ENCODE measurements at regions not wholly inside any gene's neighbourhood (a gene's known extent, or its start where the extent isn't known, plus 50 kb on each side); places are given as distances from the start of the nearest gene placed in this dataset.

DNA sequence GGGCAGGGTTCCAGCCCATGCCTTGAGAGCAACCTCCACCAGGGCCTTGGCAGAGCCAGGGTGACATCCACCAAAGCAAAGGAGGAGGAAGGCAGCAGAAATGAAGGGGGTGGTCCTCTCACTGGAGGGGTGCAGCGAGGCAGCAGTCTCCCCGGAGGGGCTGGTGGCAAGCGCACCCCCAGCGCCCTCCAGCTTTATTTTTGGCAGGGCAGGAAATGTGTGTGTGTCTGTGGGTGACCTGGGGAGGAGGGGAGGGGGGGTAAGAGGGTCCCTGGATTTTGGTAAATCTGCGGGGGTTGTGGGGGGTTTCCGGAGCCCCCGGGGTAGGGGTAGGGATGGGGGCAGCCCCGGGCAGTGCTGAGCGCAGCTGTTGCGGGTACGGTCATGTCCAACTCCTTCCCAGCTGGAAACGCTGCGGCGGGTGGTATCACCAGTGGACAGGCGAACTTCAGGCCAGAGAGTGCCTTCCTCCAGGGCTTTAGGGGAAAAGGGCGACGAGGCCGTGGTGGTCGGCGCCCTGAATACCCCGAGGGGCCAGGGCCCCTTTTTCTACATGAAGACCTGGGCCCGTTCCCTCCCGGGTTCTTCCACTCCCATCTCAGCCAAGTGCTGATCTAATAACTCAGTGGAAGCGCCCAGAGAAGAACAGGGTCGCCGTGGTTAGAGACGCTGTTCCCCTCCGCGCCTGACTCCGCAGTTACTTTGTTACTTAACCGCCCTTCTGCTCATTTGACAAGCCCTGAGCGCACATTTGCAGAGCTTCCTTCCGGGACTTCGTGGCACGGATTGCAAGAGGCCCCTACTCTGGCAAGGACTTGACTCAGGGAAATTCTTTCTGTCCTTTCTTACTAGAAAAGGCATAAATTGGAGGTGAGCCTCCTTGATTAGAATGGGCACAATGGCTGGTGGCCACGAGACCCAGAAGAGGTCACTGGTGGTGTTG lies 55.2 kb downstream of the FOS start:
- H3K27me3 ChIP-seq (ENCODE audit: insufficient read depth, low read length): no peaks in the 10 kb centered on the region
- peak overlapping the region; percentile 29 for H3K4me3 ChIP-seq (ENCODE audit: low read length)
- H3K4me1 ChIP-seq (ENCODE audit: insufficient read depth, low read length): peaks cover 55% of the 10 kb centered on the region
- H3K9me3 ChIP-seq (ENCODE audit: low read depth, low read length): no peaks in the 10 kb centered on the region

DNA sequence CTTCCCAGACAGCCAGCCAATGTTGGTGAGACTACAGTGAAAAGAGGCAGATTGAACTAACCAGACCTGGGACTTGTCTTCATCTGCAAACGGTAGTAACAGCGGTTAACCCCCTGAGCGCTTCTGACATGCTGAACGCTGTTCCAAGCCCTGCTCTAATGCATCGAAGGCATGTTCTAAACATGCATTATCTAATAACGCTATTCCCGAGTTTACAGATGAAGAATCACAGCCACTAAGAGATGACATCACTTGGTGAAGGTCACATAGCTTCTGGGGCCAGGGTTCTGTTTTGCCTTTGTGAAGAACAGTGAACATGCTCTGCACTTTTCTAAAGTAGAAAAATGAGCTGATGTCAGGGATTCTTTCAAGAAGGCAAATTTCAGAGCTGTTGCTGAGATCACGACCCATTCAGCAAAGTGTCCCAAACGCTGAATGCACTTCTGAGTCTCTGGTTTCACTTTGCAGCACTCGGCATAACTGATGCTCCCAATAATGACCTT lies 56.0 kb downstream of the FOS start:
- H3K4me3 ChIP-seq (ENCODE audit: low read length): peak overlapping the region; percentile 29
- peaks cover 61% of the 10 kb centered on the region for H3K4me1 ChIP-seq (ENCODE audit: insufficient read depth, low read length)
- H3K27me3 ChIP-seq (ENCODE audit: insufficient read depth, low read length): no peaks in the 10 kb centered on the region
- no peaks in the 10 kb centered on the region for H3K9me3 ChIP-seq (ENCODE audit: low read depth, low read length)

DNA sequence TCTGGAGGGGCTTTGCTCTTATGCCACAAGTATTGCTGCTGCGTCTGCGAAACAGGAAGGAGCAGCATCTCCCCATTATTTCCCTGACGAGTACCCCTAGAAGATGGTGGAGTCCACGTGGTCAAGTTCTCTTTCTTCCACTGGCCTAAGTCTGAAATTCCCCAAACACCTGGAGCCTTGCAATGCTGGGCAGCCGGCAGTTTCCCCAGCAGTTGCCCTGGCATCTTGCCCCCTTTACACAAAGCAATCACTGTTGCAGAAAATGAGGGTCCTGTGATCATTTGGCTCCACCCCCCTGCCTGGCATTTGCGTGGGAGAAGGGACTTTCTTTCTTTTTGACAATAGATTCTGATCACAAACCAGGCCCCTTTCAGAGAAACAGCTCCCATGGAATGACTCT lies 56.9 kb downstream of the FOS start:
- no peaks in the 10 kb centered on the region for H3K27me3 ChIP-seq (ENCODE audit: insufficient read depth, low read length)
- no peaks in the 10 kb centered on the region for H3K9me3 ChIP-seq (ENCODE audit: low read depth, low read length)
- peaks cover 71% of the 10 kb centered on the region for H3K4me1 ChIP-seq (ENCODE audit: insufficient read depth, low read length)
- H3K4me3 ChIP-seq (ENCODE audit: low read length): no peak overlapping the region

DNA sequence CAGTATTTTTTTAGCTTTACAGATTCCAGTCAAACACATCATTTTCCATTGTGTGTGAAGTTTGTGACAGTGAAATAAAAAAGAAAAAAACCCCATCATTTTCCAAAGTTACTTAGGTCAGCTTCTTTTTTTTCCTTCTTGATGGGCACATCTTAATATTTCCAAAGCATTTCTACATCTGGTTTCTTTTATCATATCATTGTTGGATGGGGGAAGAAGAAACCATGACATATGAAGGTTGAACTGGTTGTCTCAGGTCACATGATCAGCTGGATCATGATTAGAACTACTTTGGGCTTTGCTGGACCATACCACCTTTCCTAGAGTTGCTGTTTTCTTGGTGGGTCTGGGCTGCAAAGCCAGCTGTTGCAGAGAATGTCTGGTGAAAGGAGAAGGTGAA lies 59.8 kb downstream of the FOS start:
- no peak overlapping the region for H3K4me3 ChIP-seq (ENCODE audit: low read length)
- no peaks in the 10 kb centered on the region for H3K27me3 ChIP-seq (ENCODE audit: insufficient read depth, low read length)
- no peaks in the 10 kb centered on the region for H3K9me3 ChIP-seq (ENCODE audit: low read depth, low read length)
- peaks cover 86% of the 10 kb centered on the region for H3K4me1 ChIP-seq (ENCODE audit: insufficient read depth, low read length)

DNA sequence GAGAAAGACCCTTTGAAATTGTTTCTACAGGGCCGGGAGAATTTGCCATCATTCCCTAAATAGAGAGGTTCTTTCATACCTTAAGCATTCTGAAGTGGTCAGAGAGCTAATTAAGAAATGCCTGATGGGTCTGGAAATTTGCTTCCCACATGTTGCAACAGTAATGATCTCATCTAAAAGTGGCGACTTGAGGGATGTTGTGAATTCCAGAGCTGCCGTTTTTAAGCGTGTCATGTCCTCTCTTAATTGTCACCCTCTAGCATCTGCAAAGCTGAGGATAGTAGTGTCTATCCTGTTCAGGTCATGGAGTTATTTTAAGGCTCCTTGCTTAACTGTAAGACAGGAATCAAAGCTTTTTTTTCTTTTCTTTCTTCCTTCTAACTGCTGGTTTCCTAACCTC lies 60.4 kb downstream of the FOS start:
- Histone ChIP-seq H3K4me3 (ENCODE audit: low read length) (no peak overlapping the region), H3K9me3 (ENCODE audit: low read depth, low read length) (no peaks in the 10 kb centered on the region), H3K4me1 (ENCODE audit: insufficient read depth, low read length) (peaks cover 86% of the 10 kb centered on the region), H3K27me3 (ENCODE audit: insufficient read depth, low read length) (no peaks in the 10 kb centered on the region)

DNA sequence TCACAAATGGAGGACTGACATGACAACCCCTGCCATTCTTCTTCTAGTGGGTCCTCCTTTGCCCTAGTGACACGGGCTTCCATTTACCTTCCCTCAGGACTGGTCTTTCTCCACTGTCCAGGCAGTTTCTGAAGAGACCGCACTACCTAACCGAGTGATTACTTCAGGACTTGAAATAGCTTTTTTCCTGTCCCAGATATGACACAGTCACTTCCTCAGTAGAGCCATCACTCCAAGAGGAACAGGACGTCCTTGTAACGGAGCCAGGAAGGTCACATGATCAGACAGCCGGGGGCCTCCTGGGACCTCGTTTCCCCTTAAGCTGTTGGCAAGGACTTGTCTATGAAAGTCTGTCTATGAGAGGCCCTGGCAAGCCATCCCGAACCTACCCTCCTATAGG lies 62.3 kb downstream of the FOS start:
- no peaks in the 10 kb centered on the region for H3K27me3 ChIP-seq (ENCODE audit: insufficient read depth, low read length)
- H3K4me3 ChIP-seq (ENCODE audit: low read length): no peak overlapping the region
- H3K4me1 ChIP-seq (ENCODE audit: insufficient read depth, low read length): peaks cover 73% of the 10 kb centered on the region
- no peaks in the 10 kb centered on the region for H3K9me3 ChIP-seq (ENCODE audit: low read depth, low read length)

DNA sequence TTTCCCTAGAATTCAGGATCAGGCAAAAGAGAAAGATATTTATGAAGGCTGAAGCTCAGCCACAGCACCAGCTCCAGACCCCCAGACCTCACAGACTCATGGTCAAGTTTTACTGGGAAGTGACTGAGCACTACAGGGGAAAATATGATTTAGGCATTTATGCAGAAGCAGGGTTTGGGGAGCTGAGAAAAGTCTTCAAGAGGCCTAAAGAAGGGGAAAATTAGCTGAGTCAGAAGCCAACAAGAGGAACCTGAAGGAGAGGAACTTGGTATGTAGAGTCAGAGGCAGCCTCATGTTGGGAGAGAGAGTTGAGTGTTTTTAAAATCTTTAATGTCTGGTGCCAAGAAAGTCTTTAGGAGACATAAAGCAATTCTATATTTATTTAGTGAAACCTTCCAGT lies 63.0 kb downstream of the FOS start:
- H3K4me3 ChIP-seq (ENCODE audit: low read length): no peak overlapping the region
- H3K27me3 ChIP-seq (ENCODE audit: insufficient read depth, low read length): no peaks in the 10 kb centered on the region
- H3K4me1 ChIP-seq (ENCODE audit: insufficient read depth, low read length): peaks cover 70% of the 10 kb centered on the region
- H3K9me3 ChIP-seq (ENCODE audit: low read depth, low read length): no peaks in the 10 kb centered on the region

DNA sequence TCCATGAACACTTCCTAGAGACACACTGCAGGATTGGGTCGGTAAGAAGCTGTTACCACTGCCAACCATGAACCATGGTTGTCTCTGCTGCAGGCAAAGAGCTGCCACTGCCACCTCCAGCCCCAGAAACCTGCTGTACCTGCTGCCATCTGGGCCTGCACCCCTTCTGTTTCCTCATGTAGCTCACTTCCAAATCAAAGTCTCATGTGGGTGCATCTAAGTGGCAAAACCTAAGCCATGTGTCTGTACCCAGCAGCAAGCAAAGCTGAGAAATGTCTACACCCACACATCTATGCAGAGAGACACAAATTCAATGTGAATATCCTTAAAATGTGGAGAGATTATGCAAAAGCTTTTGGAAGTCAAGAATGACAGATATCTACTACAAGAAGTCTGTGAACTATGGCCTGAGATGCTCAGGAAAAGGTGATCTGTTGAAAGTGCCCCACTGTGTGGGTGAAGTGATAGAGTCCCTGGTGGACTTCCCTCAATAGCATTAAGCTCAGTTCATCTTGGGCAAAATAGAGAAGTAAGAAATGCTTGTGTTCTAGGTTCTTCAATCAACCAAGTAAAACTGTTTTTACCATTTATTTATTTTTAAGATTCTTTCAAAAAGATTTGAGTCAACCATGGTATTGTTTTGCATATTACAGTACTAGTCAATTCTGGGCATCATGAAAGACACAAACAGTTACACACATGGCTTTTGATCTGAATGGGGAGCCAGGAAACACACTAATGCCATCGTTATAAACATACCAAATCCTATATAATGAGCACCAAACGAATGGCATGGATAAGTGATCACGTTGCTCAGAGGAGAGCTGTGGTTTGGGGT lies 64.4 kb downstream of the FOS start:
- H3K4me3 ChIP-seq (ENCODE audit: low read length): no peak overlapping the region
- H3K4me1 ChIP-seq (ENCODE audit: insufficient read depth, low read length): peaks cover 64% of the 10 kb centered on the region

DNA sequence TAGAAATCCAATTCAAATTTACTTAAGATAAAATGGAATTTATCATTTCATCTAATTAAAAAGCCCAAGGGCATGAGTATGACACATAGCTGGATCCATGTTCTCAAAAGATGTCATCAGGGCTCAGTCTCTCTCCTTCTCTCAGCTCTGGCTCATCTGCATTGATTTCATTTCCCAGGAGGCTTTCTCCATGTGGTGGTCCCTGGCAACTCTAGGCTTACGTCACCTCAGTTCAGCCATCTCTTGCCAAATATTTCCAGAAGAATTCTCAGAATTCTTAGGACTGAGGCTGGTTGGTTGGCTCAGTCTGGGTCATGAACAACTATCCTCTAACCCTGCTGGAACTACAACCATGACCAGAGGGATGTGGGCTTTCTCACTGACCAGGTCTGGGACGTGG lies 65.3 kb downstream of the FOS start:
- Histone ChIP-seq H3K27me3 (ENCODE audit: insufficient read depth, low read length) (no peaks in the 10 kb centered on the region), H3K4me1 (ENCODE audit: insufficient read depth, low read length) (peaks cover 58% of the 10 kb centered on the region), H3K9me3 (ENCODE audit: low read depth, low read length) (no peaks in the 10 kb centered on the region), H3K4me3 (ENCODE audit: low read length) (no peak overlapping the region)

More for the DNA sequence above, 64.4 kb downstream of the FOS start:
- Histone ChIP-seq H3K27me3 (ENCODE audit: insufficient read depth, low read length) (no peaks in the 10 kb centered on the region), H3K9me3 (ENCODE audit: low read depth, low read length) (no peaks in the 10 kb centered on the region)

DNA sequence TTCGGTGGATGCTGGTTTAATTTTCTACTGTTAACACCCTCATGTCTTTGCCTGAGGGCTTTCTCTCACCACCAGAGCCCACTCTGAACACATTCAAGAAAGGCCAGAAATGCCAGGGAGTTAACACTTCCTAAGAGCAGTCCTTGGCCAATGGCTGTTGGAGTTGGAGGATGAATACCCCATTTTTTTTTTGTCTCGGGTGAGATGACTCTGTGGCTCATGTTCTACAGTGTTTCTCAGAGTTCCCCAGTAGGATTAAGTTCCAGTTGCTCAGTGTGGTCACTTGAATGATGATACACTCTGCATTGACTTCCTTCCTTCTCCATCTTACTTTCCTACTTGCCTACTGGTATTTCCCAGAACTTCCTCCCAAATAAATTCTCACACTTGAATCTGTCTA lies 65.8 kb downstream of the FOS start:
- Histone ChIP-seq H3K4me3 (ENCODE audit: low read length) (no peak overlapping the region), H3K4me1 (ENCODE audit: insufficient read depth, low read length) (peaks cover 53% of the 10 kb centered on the region)

DNA sequence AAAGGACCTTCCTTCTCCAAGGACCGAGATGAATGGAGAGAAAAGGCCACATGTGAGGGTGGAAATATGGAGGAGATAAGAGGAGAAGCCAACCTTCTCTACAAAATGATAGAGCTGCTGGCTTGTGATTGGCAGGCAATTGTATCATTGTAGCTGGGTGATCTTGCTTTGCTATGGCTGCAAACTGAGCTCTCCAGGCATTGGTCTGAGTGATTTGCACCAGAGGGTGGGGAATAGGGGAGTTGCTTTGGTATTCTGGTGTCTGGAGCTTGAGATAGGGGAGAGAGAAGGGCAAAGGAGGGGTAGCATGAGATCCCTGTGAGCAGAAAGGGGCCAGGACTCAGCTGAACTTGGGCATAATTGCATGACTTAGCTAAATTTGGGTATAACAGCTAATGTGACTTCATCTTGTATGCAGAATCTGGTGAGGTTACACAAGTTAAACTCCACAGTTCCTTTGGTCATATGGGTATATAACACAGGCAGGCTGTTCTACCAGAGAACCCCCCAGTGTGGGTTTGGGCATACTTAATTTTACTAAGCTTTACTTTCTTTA lies 72.0 kb downstream of the FOS start:
- Histone ChIP-seq H3K4me3 (ENCODE audit: low read length) (no peak overlapping the region), H3K27me3 (ENCODE audit: insufficient read depth, low read length) (no peaks in the 10 kb centered on the region), H3K4me1 (ENCODE audit: insufficient read depth, low read length) (no peaks in the 10 kb centered on the region), H3K9me3 (ENCODE audit: low read depth, low read length) (no peaks in the 10 kb centered on the region)

More for the DNA sequence above, 65.8 kb downstream of the FOS start:
- H3K27me3 ChIP-seq (ENCODE audit: insufficient read depth, low read length): no peaks in the 10 kb centered on the region
- H3K9me3 ChIP-seq (ENCODE audit: low read depth, low read length): no peaks in the 10 kb centered on the region

DNA sequence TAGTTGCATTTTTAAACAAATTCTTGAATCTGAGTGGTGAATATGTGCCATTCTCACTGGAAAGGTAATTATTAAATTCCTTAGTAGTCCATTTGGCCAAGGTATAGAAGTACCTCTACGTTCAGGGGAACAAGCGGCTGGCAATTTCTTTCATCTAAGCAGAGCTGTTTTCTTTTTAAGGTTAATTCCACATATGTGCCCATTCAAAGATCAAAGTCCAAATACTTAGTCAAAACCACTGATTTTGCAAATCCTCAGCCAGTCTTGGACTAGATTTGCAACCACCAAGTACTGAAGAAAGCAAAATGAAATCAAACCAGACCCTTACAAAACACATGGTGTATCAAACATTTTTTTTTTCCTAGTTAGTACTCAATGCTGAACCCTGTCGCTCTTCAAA lies 68.7 kb upstream of the JDP2 start:
- no peaks in the 10 kb centered on the region for H3K9me3 ChIP-seq (ENCODE audit: low read depth, low read length)
- H3K4me1 ChIP-seq (ENCODE audit: insufficient read depth, low read length): no peaks in the 10 kb centered on the region
- H3K4me3 ChIP-seq (ENCODE audit: low read length): no peak overlapping the region
- no peaks in the 10 kb centered on the region for H3K27me3 ChIP-seq (ENCODE audit: insufficient read depth, low read length)

DNA sequence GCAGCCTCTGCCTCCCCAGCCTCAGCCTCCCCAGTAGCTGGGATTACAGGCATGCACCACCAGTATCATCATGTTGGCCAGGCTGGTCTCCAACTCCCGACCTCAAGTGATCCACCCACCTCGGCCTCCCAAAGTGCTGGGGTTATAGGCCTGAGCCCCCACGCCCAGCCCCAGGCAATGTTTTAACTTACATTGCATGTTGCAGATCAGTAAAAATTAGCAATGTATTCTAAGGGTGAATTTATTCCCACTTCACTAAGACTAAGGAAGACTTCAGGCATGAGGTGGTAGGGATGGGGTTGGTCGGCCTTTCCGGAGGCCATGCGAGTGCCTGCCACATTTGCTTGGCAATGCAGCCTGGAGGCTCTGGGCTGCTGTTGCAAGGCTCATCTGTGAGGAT lies 66.8 kb upstream of the JDP2 start:
- Histone ChIP-seq H3K4me3 (ENCODE audit: low read length) (no peak overlapping the region), H3K4me1 (ENCODE audit: insufficient read depth, low read length) (no peaks in the 10 kb centered on the region), H3K27me3 (ENCODE audit: insufficient read depth, low read length) (no peaks in the 10 kb centered on the region), H3K9me3 (ENCODE audit: low read depth, low read length) (no peaks in the 10 kb centered on the region)

DNA sequence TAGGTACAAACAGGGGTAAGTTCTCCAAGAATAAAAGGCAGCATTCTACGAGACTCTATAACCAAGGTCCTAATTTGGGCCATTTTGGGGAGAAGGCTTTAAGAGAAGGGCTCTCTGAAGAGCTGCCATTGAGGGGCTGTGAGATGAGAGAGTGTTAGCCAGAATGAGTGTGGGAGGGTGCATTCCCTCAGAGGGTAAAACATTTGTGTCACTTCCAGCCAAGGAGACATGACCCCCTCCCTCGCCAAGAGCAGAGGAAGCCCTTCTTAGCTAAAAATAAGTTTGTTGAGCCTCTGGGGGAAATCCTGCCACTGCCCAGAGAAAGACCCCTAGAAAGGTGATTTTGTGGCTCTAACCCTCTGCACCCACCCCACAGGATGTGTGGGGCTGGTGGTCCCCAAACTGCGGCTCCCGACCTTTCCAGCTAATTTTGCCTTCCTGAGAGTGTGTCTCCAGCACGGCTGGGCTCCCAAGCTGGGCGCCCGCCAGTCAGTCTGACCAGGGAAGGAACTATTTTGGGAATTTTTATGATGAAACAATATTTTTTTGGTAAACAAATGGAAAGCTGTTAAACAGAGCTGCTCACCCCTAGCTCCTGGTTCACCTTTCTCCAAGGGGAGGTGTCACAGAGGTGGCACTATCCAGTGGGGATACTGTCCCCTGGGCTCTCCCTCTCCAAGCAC lies 65.9 kb upstream of the JDP2 start:
- no peaks in the 10 kb centered on the region for H3K4me1 ChIP-seq (ENCODE audit: insufficient read depth, low read length)
- no peaks in the 10 kb centered on the region for H3K9me3 ChIP-seq (ENCODE audit: low read depth, low read length)
- H3K27me3 ChIP-seq (ENCODE audit: insufficient read depth, low read length): no peaks in the 10 kb centered on the region
- no peak overlapping the region for H3K4me3 ChIP-seq (ENCODE audit: low read length)
